OCI-LY1 (cell line): ENCODE measurements at regions not wholly inside any gene's neighbourhood (a gene's known extent, or its start where the extent isn't known, plus 50 kb on each side); places are given as distances from the start of the nearest gene placed in this dataset.

Experiments
- H2AFZ ChIP-seq: fragments of 200-600 bp; sonication (generic), shearing (Covaris generic); 2 replicates; pipeline ENCODE4 v1.6.0; 2014; ENCODE audit warnings: antibody characterized with exemption, mild to moderate bottlenecking, low read length
- H3F3A ChIP-seq: fragments of 200-600 bp; sonication (generic), shearing (Covaris generic); 2 replicates; pipeline ENCODE4 v1.6.0; 2014; ENCODE audit warnings: mild to moderate bottlenecking, antibody characterized with exemption, low read length, moderate library complexity; ENCODE audit not compliant: insufficient read depth
- H3K27ac ChIP-seq: fragments of 200-600 bp; sonication (generic); 2 replicates; pipeline ENCODE4 v1.5.1; 2014; ENCODE audit warnings: low read length, mixed run types, mild to moderate bottlenecking, low read depth; ENCODE audit not compliant: poor library complexity, severe bottlenecking
- H3K27me3 ChIP-seq: fragments of 200-600 bp; sonication (generic); 2 replicates; pipeline ENCODE4 v1.6.0; 2014; ENCODE audit warnings: antibody characterized with exemption, mild to moderate bottlenecking, low read length, moderate library complexity; ENCODE audit not compliant: insufficient read depth
- H3K36me3 ChIP-seq: fragments of 200-600 bp; sonication (generic); 2 replicates; pipeline ENCODE4 v1.6.1; 2014; ENCODE audit warnings: mild to moderate bottlenecking, antibody characterized with exemption, low read length, moderate library complexity, mixed read lengths; ENCODE audit not compliant: insufficient read depth
- H3K4me1 ChIP-seq: fragments of 200-600 bp; sonication (generic); 2 replicates; pipeline ENCODE4 v1.5.1; 2014; ENCODE audit warnings: mild to moderate bottlenecking, low read length, moderate library complexity; ENCODE audit not compliant: insufficient read depth, severe bottlenecking
- H3K4me2 ChIP-seq: fragments of 200-600 bp; sonication (generic), shearing (Covaris generic); 2 replicates; pipeline ENCODE4 v1.6.1; 2014; ENCODE audit warnings: low read length
- H3K4me3 ChIP-seq: fragments of 200-600 bp; sonication (generic); 2 replicates; pipeline ENCODE4 v1.5.1; 2014; ENCODE audit warnings: low read length, low read depth, mild to moderate bottlenecking, mixed read lengths; ENCODE audit not compliant: poor library complexity, severe bottlenecking
- H3K79me2 ChIP-seq: fragments of 200-600 bp; shearing (Covaris generic); 2 replicates; pipeline ENCODE4 v1.6.1; 2016; ENCODE audit warnings: mixed run types, low read length, mixed read lengths; ENCODE audit not compliant: insufficient read depth
- H3K9ac ChIP-seq: fragments of 200-600 bp; sonication (generic), shearing (Covaris generic); 2 replicates; pipeline ENCODE4 v1.6.1; 2014; ENCODE audit warnings: mild to moderate bottlenecking, low read length, mixed read lengths
- H3K9me2 ChIP-seq: fragments of 200-600 bp; sonication (generic), shearing (Covaris generic); 2 replicates; pipeline ENCODE4 v1.6.1; 2014; ENCODE audit warnings: low read depth, mild to moderate bottlenecking, low read length, mixed read lengths
- H3K9me3 ChIP-seq: fragments of 200-600 bp; shearing (Covaris generic); 2 replicates; pipeline ENCODE4 v1.6.1; 2014; ENCODE audit warnings: low read length, mixed read lengths
- H4K20me1 ChIP-seq: fragments of 200-600 bp; sonication (generic), shearing (Covaris generic); 2 replicates; pipeline ENCODE4 v1.6.0; 2016; ENCODE audit warnings: mild to moderate bottlenecking, low read length; ENCODE audit not compliant: insufficient read depth
- CTCF ChIP-seq: fragments of 200-600 bp; sonication (generic), shearing (Covaris generic); IDR thresholded peaks from 2 replicates; pipeline ENCODE4 v1.5.1; 2017; ENCODE audit warnings: mild to moderate bottlenecking, antibody characterized with exemption, low read length, moderate library complexity, mixed read lengths
- EZH2 ChIP-seq: fragments of 200-600 bp; sonication (generic), shearing (Covaris generic); IDR thresholded peaks from 2 replicates; pipeline ENCODE4 v1.8.0; 2017; ENCODE audit warnings: borderline replicate concordance, mixed run types, mild to moderate bottlenecking, antibody characterized with exemption, low read length, moderate library complexity, mixed read lengths

- Histone ChIP-seq H3K27me3 (no peaks in the 10 kb centered on the region), H3K79me2 (no peaks in the 10 kb centered on the region), H3K4me3 (no peak overlapping the region), H3K9ac (no peak overlapping the region), H3F3A (no peaks in the 10 kb centered on the region), H3K9me3 (no peaks in the 10 kb centered on the region), H3K27ac (no peak overlapping the region), H3K9me2 (no peaks in the 10 kb centered on the region), H3K4me1 (no peaks in the 10 kb centered on the region), H4K20me1 (no peaks in the 10 kb centered on the region), H2AFZ (no peak overlapping the region), H3K4me2 (no peak overlapping the region), H3K36me3 (no peaks in the 10 kb centered on the region)
- no peak for TF ChIP-seq EZH2
- TF ChIP-seq CTCF, result no peak
These were observed 152.5 kb downstream of the ESM1 start for GRCh38 chr5:54832858-54833257.

- Histone ChIP-seq H3K4me2 (no peak overlapping the region), H3K27ac (no peak overlapping the region), H3F3A (no peaks in the 10 kb centered on the region), H2AFZ (no peak overlapping the region), H3K9me2 (no peaks in the 10 kb centered on the region), H3K9ac (no peak overlapping the region), H3K79me2 (no peaks in the 10 kb centered on the region), H3K9me3 (no peaks in the 10 kb centered on the region), H3K4me1 (no peaks in the 10 kb centered on the region), H3K4me3 (no peak overlapping the region), H3K27me3 (no peaks in the 10 kb centered on the region), H4K20me1 (no peaks in the 10 kb centered on the region), H3K36me3 (no peaks in the 10 kb centered on the region)
- TF ChIP-seq CTCF (no peak), EZH2 (no peak)
These were observed 153.3 kb downstream of the ESM1 start for GRCh38 chr5:54832045-54832444.

- Histone ChIP-seq H2AFZ (no peak overlapping the region), H3K27ac (no peak overlapping the region), H3K9me2 (no peaks in the 10 kb centered on the region), H3K4me1 (no peaks in the 10 kb centered on the region), H3F3A (no peaks in the 10 kb centered on the region), H3K36me3 (no peaks in the 10 kb centered on the region), H3K4me3 (no peak overlapping the region), H3K9ac (no peak overlapping the region), H3K9me3 (no peaks in the 10 kb centered on the region), H3K4me2 (no peak overlapping the region), H3K27me3 (no peaks in the 10 kb centered on the region), H3K79me2 (no peaks in the 10 kb centered on the region), H4K20me1 (no peaks in the 10 kb centered on the region)
- no peak for TF ChIP-seq EZH2
- TF ChIP-seq CTCF, result no peak
These were observed 154.2 kb downstream of the ESM1 start for GRCh38 chr5:54831233-54831632.
